GM18858 (cell line): ENCODE measurements at regions not wholly inside any gene's neighbourhood (a gene's known extent, or its start where the extent isn't known, plus 50 kb on each side); places are given as distances from the start of the nearest gene placed in this dataset.
A peak's percentile ranks its signal among the peaks of the same experiment; 100 is the strongest.
"Not testable (repeated sequence)": the region's sequence is repeated elsewhere in the genome, so short reads cannot be mapped to it uniquely, and the experiment has no call there.

ENCODE experiments used
- ATAC-seq: cut with Tn5 transposase; IDR thresholded peaks from one replicate; pipeline ENCODE4 v1.9.1; 2021; ENCODE audit not compliant: unreplicated experiment

DNA sequence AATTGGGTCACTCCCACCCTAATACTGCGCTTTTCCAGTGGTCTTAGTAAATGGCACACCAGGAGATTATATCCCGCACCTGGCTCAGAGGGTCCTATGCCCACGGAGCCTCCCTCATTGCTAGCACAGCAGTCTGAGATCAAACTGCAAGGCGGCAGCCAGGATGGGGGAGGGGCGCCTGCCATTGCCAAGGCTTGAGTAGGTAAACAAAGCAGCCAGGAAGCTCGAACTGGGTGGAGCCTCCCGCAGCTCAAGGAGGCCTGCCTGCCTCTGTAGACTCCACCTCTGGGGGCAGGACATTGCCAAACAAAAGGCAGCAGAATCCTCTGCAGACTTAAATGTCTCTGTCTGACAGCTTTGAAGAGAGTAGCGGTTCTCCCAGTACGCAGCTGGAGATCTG lies 52.4 kb upstream of the PMPCB start:
- not testable (repeated sequence) for ATAC-seq

DNA sequence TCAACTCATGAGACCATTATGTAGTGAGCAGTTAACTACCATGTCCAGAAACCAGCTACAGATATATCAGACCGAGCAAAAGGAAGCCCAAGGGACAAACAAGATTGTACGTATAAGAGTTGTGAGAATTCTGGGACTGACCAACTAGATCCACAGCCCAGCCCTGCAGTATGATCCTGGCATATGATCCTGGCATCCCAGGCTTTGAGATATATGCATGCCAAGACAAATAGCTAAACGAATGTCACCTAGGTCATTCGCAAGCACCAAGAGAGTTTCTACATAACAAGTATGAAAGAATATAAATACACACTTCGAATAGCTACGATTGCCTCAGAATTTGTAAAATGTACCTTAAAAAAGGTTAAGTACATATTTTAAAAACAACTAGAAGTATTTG lies 56.4 kb upstream of the PMPCB start:
- ATAC-seq = no peak

DNA sequence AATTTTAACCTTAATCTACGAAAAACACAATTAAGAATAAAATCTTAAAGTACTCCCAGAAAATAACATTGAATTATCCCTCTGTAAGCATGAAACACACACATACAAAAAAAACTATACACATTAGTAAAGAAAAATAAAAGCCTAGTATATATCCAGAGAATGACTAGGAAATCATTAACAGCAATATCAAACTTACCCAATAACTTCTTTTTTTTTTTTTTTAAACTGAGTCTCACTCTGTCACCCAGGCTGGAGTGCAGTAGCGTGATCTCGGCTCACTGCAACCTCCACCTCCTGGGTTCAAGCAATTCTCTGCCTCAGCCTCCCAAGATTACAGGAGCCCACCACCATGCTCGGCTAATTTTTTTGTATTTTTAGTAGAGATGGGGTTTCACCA lies 61.4 kb upstream of the PMPCB start:
- ATAC-seq = not testable (repeated sequence)

DNA sequence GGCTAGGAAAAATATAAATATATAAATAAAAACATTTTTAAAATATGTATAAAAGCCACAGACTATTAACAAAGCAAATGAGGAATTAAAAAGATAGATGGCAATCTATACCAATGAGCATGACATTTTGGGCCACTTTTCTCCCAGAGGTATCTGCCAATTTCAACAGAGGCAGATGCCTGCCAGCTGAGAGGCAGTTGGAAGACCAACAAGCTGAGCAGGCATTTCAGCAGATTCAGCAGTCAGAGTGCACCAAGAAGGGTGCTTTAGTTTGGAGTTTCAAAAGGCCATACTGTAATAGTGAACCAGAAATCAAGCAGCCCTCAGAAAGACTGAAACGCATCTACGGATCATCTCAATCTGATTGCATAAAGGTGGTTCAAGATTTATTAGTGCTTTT lies 62.4 kb upstream of the PMPCB start:
- not testable (repeated sequence) for ATAC-seq

DNA sequence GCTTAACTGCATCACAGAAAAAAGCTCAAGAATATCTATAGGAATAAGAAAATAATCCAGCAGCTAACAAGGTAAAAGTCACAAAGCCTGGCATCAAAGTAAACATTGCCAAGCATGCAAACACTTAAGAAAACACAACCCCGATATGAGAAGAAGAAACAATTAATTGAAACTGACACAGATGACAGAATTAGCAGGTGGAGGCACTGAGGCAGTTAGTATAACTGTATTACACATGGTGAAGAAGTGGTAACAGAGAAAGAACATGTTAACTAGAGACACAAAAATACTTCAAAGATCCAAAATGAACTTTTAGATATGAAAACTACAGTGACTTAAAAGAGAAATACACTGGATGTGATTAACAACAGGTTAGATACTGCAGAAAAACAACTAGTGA lies 69.4 kb upstream of the PMPCB start:
- peak; percentile 42 for ATAC-seq

DNA sequence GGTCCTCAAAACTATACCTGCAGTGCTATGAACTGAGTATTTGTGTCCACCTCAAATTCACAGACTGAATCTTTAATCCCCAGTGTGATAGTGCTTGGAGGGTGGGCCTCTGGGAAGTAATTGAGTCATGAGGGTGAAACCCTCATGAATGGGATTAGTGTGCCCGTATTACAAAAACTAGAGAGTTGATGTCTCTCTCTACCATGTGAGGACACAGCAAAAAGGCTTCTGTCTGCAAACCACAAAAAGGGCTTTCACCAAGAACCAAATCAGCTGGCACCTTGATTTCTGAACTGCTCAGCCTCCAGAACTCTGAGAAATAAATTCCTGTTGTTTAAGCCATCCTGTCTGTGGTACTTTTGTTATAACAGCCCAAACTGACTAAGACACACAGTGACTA lies 71.4 kb upstream of the PMPCB start:
- ATAC-seq = not testable (repeated sequence)

DNA sequence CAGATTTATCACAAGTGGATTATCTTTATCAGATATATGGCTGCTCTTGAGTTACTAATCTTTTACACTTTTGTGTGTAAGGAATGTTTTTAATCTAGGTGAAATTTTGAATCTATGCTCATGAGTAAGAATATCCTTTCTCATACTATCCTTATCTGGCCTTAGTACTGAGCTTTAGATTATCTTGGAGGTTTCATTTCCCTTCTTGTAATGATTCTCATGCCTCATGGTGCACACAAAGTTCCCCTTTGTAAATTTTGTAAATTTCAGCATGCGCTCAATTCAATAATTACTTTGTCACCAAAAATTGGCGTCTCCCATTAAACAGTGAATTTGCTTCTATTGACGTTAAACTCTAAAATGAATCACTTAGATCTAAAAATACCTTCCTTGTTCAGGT lies 74.2 kb upstream of the NAPEPLD start:
- not testable (repeated sequence) for ATAC-seq

DNA sequence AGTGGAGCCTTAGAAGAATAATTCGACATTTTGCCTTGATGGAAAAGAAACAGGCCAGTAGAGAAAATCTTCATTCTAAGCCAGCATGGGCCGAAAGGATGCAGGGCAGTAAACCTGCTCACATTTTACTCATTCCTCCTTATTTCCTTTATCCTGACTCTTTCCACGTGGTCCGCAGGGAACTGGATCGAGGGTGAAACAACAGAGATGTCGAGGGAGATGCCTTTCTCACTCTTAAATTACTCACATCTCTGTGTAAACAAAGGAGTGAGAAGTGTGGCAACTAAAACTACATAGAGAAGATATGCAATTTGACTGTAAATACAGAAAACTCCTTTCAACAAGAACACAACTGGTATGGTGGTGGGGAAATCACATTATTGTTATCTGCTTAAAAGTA lies 62.1 kb upstream of the NAPEPLD start:
- not testable (repeated sequence) for ATAC-seq

DNA sequence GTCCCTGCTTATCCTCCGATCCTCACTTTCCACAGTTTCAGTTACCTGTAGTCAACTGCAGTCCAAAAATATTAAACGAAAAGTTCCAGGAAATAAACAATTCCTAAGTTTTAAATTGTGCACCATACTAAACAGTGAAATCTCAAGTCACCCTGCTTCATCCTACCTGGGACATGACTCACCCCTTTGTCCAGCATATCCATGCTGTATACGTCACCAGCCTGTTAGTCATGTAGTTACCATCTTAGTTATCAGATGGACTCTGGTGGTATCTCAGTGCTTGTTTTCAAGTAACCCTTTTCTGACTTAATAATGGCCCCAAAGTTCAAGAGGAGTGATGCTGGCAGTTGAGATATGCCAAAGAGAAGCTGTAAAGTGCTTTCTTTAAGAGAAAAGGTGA lies 50.3 kb upstream of the NAPEPLD start:
- not testable (repeated sequence) for ATAC-seq
